OCI-LY1 (cell line): ENCODE measurements at regions not wholly inside any gene's neighbourhood (a gene's known extent, or its start where the extent isn't known, plus 50 kb on each side); places are given as distances from the start of the nearest gene placed in this dataset.

ENCODE experiments used
- EZH2 ChIP-seq: fragments of 200-600 bp; sonication (generic), shearing (Covaris generic); IDR thresholded peaks from 2 replicates; pipeline ENCODE4 v1.8.0; 2017; ENCODE audit warnings: borderline replicate concordance, mixed run types, mild to moderate bottlenecking, antibody characterized with exemption, low read length, moderate library complexity, mixed read lengths
- TF ChIP-seq, protein P1 (sequence below): fragments of 200-600 bp; sonication (generic), shearing (Covaris generic); IDR thresholded peaks from 2 replicates; pipeline ENCODE4 v1.5.1; 2017; ENCODE audit warnings: mild to moderate bottlenecking, antibody characterized with exemption, low read length, moderate library complexity, mixed read lengths

DNA sequence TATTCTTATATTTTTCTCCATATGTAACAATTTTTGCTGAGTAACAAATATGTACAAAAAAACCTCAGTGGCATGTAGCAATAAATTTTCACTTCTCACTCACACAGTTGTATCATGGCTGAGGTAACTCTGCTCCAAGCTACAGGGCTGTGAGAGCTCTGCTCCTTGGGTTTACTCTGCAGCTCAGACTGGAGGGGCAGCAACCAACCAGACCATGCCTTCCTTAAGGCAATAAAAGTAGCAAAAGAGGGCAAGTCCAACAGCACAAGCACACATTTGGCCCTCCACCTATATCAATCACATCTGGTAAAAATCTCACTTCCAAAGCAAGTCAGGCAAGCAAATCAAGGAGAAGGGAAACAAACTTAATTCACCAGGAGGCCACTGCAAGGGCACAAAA, 102.9 kb downstream of the CRPPA start:
- TF ChIP-seq, protein P1, sequence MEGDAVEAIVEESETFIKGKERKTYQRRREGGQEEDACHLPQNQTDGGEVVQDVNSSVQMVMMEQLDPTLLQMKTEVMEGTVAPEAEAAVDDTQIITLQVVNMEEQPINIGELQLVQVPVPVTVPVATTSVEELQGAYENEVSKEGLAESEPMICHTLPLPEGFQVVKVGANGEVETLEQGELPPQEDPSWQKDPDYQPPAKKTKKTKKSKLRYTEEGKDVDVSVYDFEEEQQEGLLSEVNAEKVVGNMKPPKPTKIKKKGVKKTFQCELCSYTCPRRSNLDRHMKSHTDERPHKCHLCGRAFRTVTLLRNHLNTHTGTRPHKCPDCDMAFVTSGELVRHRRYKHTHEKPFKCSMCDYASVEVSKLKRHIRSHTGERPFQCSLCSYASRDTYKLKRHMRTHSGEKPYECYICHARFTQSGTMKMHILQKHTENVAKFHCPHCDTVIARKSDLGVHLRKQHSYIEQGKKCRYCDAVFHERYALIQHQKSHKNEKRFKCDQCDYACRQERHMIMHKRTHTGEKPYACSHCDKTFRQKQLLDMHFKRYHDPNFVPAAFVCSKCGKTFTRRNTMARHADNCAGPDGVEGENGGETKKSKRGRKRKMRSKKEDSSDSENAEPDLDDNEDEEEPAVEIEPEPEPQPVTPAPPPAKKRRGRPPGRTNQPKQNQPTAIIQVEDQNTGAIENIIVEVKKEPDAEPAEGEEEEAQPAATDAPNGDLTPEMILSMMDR, result no peak
- no peak for TF ChIP-seq EZH2
